ENCODE measurements at regions not wholly inside any gene's neighbourhood (a gene's known extent, or its start where the extent isn't known, plus 50 kb on each side); places are given as distances from the start of the nearest gene placed in this dataset.

- TF ChIP-seq CTCF (IDR thresholded peaks at IDR 0.05 in 8 of 11, conservative IDR thresholded peaks at IDR 0.05 in 3 of 11) (no peak), POLR2A (IDR thresholded peaks at IDR 0.05) (no peak)
Measured at GRCh38 chr4:22595684-22596083, 79.8 kb upstream of the ADGRA3 start.

Data from spleen (tissue), 7 donors.